Uterus (tissue), 2 donors: ENCODE measurements at regions not wholly inside any gene's neighbourhood (a gene's known extent, or its start where the extent isn't known, plus 50 kb on each side); places are given as distances from the start of the nearest gene placed in this dataset.

Experiments
- POLR2A ChIP-seq, 2 donors: fragments of 450-650 bp; IDR thresholded peaks; one replicate each; pipeline ENCODE4 v1.6.1; 2016; ENCODE audit warnings: antibody characterized with exemption in 2 of 2, mild to moderate bottlenecking in 1 of 2, moderate library complexity in 1 of 2
- TF ChIP-seq, protein P1 (sequence below), 4 experiments: fragments of 200-600 bp in 2 of 4; fragments of 450-650 bp in 2 of 4; sonication (generic) in 2 of 4; IDR thresholded peaks; one replicate each; pipeline ENCODE4 v1.5.1; 2016 to 2019; ENCODE audit warnings: antibody characterized with exemption in 4 of 4, mild to moderate bottlenecking in 2 of 4, moderate library complexity in 1 of 4

DNA sequence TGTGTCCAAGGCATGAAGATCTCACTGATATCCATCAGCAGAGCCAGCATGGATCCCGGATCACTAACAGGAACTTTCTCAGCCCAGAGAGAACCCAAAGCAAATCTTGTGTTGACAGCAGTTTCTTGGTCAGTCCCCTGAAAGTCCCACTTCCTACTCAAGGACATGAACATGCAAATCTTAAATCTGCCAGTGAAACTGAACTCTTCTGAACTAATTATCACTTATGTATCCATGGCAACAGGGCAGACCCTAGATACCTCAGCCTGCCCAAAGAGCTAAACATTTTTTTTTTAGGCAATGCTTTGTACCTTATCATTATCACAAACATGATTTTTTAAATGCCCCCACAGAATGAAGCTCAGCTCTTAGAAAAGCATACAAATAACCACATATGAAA is 127.8 kb upstream of the DDX18 start:
- TF ChIP-seq, protein P1, sequence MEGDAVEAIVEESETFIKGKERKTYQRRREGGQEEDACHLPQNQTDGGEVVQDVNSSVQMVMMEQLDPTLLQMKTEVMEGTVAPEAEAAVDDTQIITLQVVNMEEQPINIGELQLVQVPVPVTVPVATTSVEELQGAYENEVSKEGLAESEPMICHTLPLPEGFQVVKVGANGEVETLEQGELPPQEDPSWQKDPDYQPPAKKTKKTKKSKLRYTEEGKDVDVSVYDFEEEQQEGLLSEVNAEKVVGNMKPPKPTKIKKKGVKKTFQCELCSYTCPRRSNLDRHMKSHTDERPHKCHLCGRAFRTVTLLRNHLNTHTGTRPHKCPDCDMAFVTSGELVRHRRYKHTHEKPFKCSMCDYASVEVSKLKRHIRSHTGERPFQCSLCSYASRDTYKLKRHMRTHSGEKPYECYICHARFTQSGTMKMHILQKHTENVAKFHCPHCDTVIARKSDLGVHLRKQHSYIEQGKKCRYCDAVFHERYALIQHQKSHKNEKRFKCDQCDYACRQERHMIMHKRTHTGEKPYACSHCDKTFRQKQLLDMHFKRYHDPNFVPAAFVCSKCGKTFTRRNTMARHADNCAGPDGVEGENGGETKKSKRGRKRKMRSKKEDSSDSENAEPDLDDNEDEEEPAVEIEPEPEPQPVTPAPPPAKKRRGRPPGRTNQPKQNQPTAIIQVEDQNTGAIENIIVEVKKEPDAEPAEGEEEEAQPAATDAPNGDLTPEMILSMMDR (IDR thresholded peaks at IDR 0.05): no peak
- no peak for TF ChIP-seq POLR2A (IDR thresholded peaks at IDR 0.05)
